ENCODE measurements at regions not wholly inside any gene's neighbourhood (a gene's known extent, or its start where the extent isn't known, plus 50 kb on each side); places are given as distances from the start of the nearest gene placed in this dataset.

DNA sequence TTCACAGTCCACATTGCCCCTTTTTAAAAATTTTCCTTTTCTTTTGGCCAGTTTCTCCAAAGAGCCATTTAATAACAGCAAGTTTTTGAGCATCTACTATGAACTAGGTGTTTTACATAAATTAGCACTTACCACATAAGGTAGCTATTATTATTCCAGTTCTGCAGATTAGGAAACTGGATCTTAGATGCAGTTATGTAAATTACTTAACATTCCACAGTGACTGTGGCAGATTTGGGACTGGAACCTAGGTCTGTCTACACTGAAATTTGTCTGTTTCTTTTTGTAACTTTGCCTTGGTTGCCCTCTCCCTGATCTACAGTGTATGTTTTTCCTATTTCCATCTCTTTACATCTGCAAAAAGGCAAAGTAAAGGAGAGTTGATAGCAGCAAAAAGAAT, 164.8 kb upstream of the ATP1B1 start:
- no peaks in the 10 kb centered on the region for H3K4me1 Mint-ChIP-seq (ENCODE audit: unreplicated experiment)
- H3K36me3 Mint-ChIP-seq = no peaks in the 10 kb centered on the region
- H3K4me3 Mint-ChIP-seq = no peak overlapping the region
- TF ChIP-seq CTCF (conservative IDR thresholded peaks at IDR 0.05) = no peak
- H3K27ac Mint-ChIP-seq = no peak overlapping the region
- H3K9me3 Mint-ChIP-seq = peaks cover 3% of the 10 kb centered on the region
- no peaks in the 10 kb centered on the region for H3K27me3 Mint-ChIP-seq
- no peak for DNase-seq (ENCODE audit: extremely low spot score, unreplicated experiment)

DNA sequence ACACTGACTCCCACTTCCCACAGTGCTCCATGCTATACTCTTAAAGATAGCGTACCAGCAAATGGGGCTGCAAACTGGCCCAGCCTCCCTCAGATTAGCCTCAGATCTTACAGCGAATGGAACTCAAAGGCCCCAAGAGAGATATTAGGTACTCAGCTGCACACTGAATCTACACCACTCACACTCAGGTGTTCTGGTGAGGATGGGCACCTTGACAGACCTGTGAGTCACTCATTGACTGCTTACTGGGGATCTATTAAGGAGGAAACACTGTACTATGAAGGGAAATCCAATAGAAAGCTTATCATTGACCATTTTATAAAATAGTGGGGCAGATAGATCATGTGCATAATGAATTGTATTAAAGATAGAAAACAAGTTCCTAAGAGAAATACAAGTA, 164.3 kb upstream of the ATP1B1 start:
- Mint-ChIP-seq H3K36me3 (no peaks in the 10 kb centered on the region), H3K9me3 (no peaks in the 10 kb centered on the region), H3K27me3 (no peaks in the 10 kb centered on the region), H3K4me3 (no peak overlapping the region), H3K4me1 (ENCODE audit: unreplicated experiment) (no peaks in the 10 kb centered on the region), H3K27ac (no peak overlapping the region)
- DNase-seq (ENCODE audit: extremely low spot score, unreplicated experiment) = no peak
- no peak for TF ChIP-seq CTCF (conservative IDR thresholded peaks at IDR 0.05)

DNA sequence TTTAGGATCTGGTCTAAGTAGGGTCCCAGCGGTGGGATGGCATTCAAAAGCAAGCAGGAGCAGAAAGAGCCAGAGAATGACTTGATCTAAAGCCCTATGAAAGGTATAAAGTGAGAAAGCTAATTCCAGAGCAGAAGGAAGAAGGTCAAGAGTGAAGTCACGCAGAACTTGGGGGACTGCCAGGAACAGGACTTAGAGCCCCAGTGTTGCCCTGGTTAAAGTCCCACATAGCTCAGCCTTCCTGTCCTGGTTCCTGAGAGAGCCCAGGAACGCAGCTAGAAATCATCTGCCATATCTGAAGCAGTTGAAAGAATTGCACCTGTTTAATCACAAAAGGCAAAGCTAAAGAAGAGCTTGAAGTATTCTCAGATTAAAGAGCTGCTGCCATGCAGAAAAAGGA, 160.6 kb upstream of the ATP1B1 start:
- no peaks in the 10 kb centered on the region for H3K36me3 Mint-ChIP-seq
- no peaks in the 10 kb centered on the region for H3K4me1 Mint-ChIP-seq (ENCODE audit: unreplicated experiment)
- H3K27me3 Mint-ChIP-seq = no peaks in the 10 kb centered on the region
- no peak overlapping the region for H3K27ac Mint-ChIP-seq
- H3K9me3 Mint-ChIP-seq = no peaks in the 10 kb centered on the region
- no peak for TF ChIP-seq CTCF (conservative IDR thresholded peaks at IDR 0.05)
- H3K4me3 Mint-ChIP-seq = no peak overlapping the region
- no peak for DNase-seq (ENCODE audit: extremely low spot score, unreplicated experiment)

DNA sequence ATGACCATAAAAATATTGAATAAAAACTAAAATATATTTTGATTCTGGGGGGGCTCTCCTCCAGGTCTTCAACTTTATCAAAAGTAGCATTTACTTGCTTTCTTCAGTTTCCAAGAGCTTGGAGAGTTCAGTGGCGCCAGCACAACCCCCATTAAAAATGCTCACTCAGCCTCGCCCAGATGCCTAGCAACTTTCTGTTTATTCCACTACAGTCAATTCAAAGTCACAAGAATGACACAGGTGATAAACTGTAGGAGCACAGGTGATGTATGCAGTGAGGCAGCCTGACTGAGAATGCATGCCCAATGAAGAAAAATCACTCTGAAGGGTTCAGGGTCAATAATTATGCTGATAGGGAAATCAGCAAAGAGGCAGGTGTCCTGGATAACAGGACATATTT, 159.4 kb upstream of the ATP1B1 start:
- no peak overlapping the region for H3K27ac Mint-ChIP-seq
- no peaks in the 10 kb centered on the region for H3K9me3 Mint-ChIP-seq
- H3K27me3 Mint-ChIP-seq = no peaks in the 10 kb centered on the region
- no peak for TF ChIP-seq CTCF (conservative IDR thresholded peaks at IDR 0.05)
- DNase-seq (ENCODE audit: extremely low spot score, unreplicated experiment) = no peak
- H3K36me3 Mint-ChIP-seq = no peaks in the 10 kb centered on the region
- H3K4me3 Mint-ChIP-seq = no peak overlapping the region
- no peaks in the 10 kb centered on the region for H3K4me1 Mint-ChIP-seq (ENCODE audit: unreplicated experiment)

DNA sequence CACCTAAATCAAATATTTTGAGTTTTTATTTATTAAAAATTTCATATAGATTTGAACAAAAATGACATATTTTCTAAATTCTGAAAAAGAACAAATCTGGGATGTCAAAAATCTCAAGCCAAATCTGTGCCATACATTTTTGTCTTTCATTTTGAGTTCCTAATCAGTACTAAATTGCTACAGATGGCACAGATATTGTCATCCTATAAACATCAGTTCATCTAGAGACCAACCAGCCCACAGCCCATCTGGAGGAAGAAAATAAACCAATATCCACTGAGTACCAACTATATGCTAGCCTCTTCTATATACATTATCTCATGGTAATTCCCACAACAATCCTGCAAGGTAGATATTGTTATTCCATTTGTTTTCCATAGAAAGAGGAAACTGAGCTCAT, 156.8 kb upstream of the ATP1B1 start:
- H3K9me3 Mint-ChIP-seq = no peaks in the 10 kb centered on the region
- no peaks in the 10 kb centered on the region for H3K27me3 Mint-ChIP-seq
- H3K4me1 Mint-ChIP-seq (ENCODE audit: unreplicated experiment) = no peaks in the 10 kb centered on the region
- DNase-seq (ENCODE audit: extremely low spot score, unreplicated experiment) = no peak
- no peak for TF ChIP-seq CTCF (conservative IDR thresholded peaks at IDR 0.05)
- no peak overlapping the region for H3K4me3 Mint-ChIP-seq
- no peaks in the 10 kb centered on the region for H3K36me3 Mint-ChIP-seq
- no peak overlapping the region for H3K27ac Mint-ChIP-seq

DNA sequence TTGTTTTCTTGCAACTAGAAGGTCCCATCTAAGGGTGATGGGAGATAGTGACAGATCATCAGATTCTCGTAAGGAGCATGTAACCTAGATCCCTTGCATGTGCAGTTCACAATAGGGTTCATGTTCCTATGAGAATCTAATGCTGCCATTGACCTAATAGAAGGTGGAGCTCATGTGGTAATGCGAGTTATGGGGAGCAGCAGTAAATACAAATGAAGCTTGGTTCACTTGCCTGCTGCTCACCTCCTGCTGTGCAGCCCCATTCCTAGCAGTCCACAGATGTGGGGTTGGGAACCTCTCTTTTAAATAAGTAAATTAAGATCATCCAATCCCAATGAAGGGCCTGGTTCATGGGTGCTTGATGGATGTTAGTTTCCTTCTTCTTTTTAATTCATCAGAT, 148.7 kb upstream of the ATP1B1 start:
- DNase-seq (ENCODE audit: extremely low spot score, unreplicated experiment) = no peak
- H3K27me3 Mint-ChIP-seq = peaks cover 3% of the 10 kb centered on the region
- no peaks in the 10 kb centered on the region for H3K36me3 Mint-ChIP-seq
- H3K4me3 Mint-ChIP-seq = no peak overlapping the region
- no peak overlapping the region for H3K27ac Mint-ChIP-seq
- TF ChIP-seq CTCF (conservative IDR thresholded peaks at IDR 0.05) = no peak
- H3K4me1 Mint-ChIP-seq (ENCODE audit: unreplicated experiment) = no peaks in the 10 kb centered on the region
- peaks cover 4% of the 10 kb centered on the region for H3K9me3 Mint-ChIP-seq
